Chondrocyte (in vitro differentiated cells): ENCODE measurements at regions not wholly inside any gene's neighbourhood (a gene's known extent, or its start where the extent isn't known, plus 50 kb on each side); places are given as distances from the start of the nearest gene placed in this dataset.
A peak's percentile ranks its signal among the peaks of the same experiment; 100 is the strongest.

Experiments
- DNase-seq: peaks from one replicate; pipeline ENCODE4 v3.0.0; 2021; ENCODE audit warnings: mixed read lengths, low spot score
- H3K27ac Mint-ChIP-seq: one replicate; pipeline ENCODE4 v1.8.0; 2021; ENCODE audit warnings: mild to moderate bottlenecking, moderate library complexity, mixed read lengths; ENCODE audit not compliant: unreplicated experiment
- H3K27me3 Mint-ChIP-seq: 2 replicates; pipeline ENCODE4 v1.8.0; 2021; ENCODE audit warnings: low read depth, mixed read lengths
- H3K36me3 Mint-ChIP-seq: 2 replicates; pipeline ENCODE4 v1.8.0; 2021; ENCODE audit warnings: low read depth, mixed read lengths
- H3K4me1 Mint-ChIP-seq: 2 replicates; pipeline ENCODE4 v1.8.0; 2021; ENCODE audit warnings: low read depth, mild to moderate bottlenecking, mixed read lengths
- H3K4me3 Mint-ChIP-seq: one replicate; pipeline ENCODE4 v1.8.0; 2021; ENCODE audit warnings: mild to moderate bottlenecking, moderate library complexity, mixed read lengths; ENCODE audit not compliant: unreplicated experiment
- H3K9me3 Mint-ChIP-seq: 2 replicates; pipeline ENCODE4 v1.8.0; 2021; ENCODE audit warnings: low read depth, mixed read lengths
- CTCF ChIP-seq: fragments of 200-600 bp; sonication (generic); IDR thresholded peaks from 2 replicates; pipeline ENCODE4 v1.5.0; 2021; ENCODE audit warnings: antibody characterized with exemption, mild to moderate bottlenecking, moderate library complexity

- no peak for TF ChIP-seq CTCF
- Mint-ChIP-seq H3K27ac (peak overlapping the region; percentile 60), H3K36me3 (no peaks in the 10 kb centered on the region), H3K4me3 (no peak overlapping the region), H3K9me3 (peaks cover 9% of the 10 kb centered on the region), H3K4me1 (peaks cover 70% of the 10 kb centered on the region), H3K27me3 (no peaks in the 10 kb centered on the region)
- DNase-seq = no peak
Measured at GRCh38 chr15:38898236-38898635, 333.6 kb upstream of the RASGRP1 start.

GRCh38 chr15:38899300-38899699 lies 334.7 kb upstream of the RASGRP1 start:
- Mint-ChIP-seq H3K4me3 (no peak overlapping the region), H3K9me3 (peaks cover 11% of the 10 kb centered on the region), H3K27ac (peak overlapping the region; percentile 60), H3K36me3 (peaks cover 2% of the 10 kb centered on the region), H3K4me1 (peaks cover 62% of the 10 kb centered on the region), H3K27me3 (no peaks in the 10 kb centered on the region)
- no peak for TF ChIP-seq CTCF
- DNase-seq = no peak

GRCh38 chr15:38904298-38904697 lies 339.7 kb upstream of the RASGRP1 start:
- Mint-ChIP-seq H3K27me3 (no peaks in the 10 kb centered on the region), H3K36me3 (peaks cover 11% of the 10 kb centered on the region), H3K4me1 (peaks cover 19% of the 10 kb centered on the region), H3K9me3 (peaks cover 32% of the 10 kb centered on the region), H3K4me3 (no peak overlapping the region), H3K27ac (no peak overlapping the region)
- no peak for DNase-seq
- TF ChIP-seq CTCF = no peak

GRCh38 chr15:38905632-38906031 lies 341.0 kb upstream of the RASGRP1 start:
- Mint-ChIP-seq H3K36me3 (peaks cover 13% of the 10 kb centered on the region), H3K4me3 (no peak overlapping the region), H3K9me3 (peaks cover 41% of the 10 kb centered on the region), H3K27ac (no peak overlapping the region), H3K27me3 (no peaks in the 10 kb centered on the region), H3K4me1 (peaks cover 9% of the 10 kb centered on the region)
- no peak for DNase-seq
- no peak for TF ChIP-seq CTCF

GRCh38 chr15:38920966-38921365 lies 356.4 kb upstream of the RASGRP1 start:
- Mint-ChIP-seq H3K4me1 (no peaks in the 10 kb centered on the region), H3K36me3 (no peaks in the 10 kb centered on the region), H3K4me3 (no peak overlapping the region), H3K27me3 (no peaks in the 10 kb centered on the region), H3K9me3 (no peaks in the 10 kb centered on the region), H3K27ac (no peak overlapping the region)
- no peak for DNase-seq
- TF ChIP-seq CTCF = no peak
